CD8-positive, alpha-beta memory T cell (primary cell): ENCODE measurements at regions not wholly inside any gene's neighbourhood (a gene's known extent, or its start where the extent isn't known, plus 50 kb on each side); places are given as distances from the start of the nearest gene placed in this dataset.

ENCODE experiments used
- CTCF ChIA-PET: fragments of 350-600 bp; sonication (Branson Sonifier 250); formaldehyde crosslinking; loops from one replicate; lab custom pipeline; 2021; ENCODE audit warnings: antibody characterized with exemption; lab: Charles Lee
- POLR2A ChIA-PET: fragments of 350-600 bp; sonication (Branson Sonifier 250); formaldehyde crosslinking; loops from one replicate; lab custom pipeline; 2021; ENCODE audit warnings: antibody characterized with exemption; lab: Charles Lee
- DNase-seq, 5 donors: peaks; one replicate each; pipeline versions ENCODE4 v3.0.0 to v3.0.0-alpha.2; 2020 to 2022; ENCODE audit warnings: mixed read lengths in 1 of 5
- H3K27ac ChIP-seq: one replicate; pipeline ENCODE4 v1.7.0; 2013; ENCODE audit warnings: low read depth, mild to moderate bottlenecking, low read length, moderate library complexity
- H3K27me3 ChIP-seq: 2 replicates; pipeline ENCODE4 v1.7.0; 2013; ENCODE audit warnings: low read length, mild to moderate bottlenecking; ENCODE audit not compliant: insufficient read depth, poor library complexity, severe bottlenecking
- H3K36me3 ChIP-seq: 2 replicates; pipeline ENCODE4 v1.7.0; 2013; ENCODE audit warnings: mild to moderate bottlenecking, low read length, moderate library complexity; ENCODE audit not compliant: insufficient read depth
- H3K4me1 ChIP-seq: 2 replicates; pipeline ENCODE4 v1.7.0; 2013; ENCODE audit warnings: mild to moderate bottlenecking, low read length, moderate library complexity; ENCODE audit not compliant: insufficient read depth
- H3K4me3 ChIP-seq: 2 replicates; pipeline ENCODE4 v1.7.0; 2013; ENCODE audit warnings: mild to moderate bottlenecking, low read length
- H3K9me3 ChIP-seq: 2 replicates; pipeline ENCODE4 v1.7.0; 2013; ENCODE audit warnings: mild to moderate bottlenecking, low read length
- H3K27ac Mint-ChIP-seq, 8 donors: one replicate each; pipeline ENCODE4 v1.8.0; 2020 to 2021; ENCODE audit warnings: mixed read lengths in 8 of 8, mild to moderate bottlenecking in 6 of 8, inconsistent platforms in 3 of 8, moderate library complexity in 3 of 8
- H3K27me3 Mint-ChIP-seq, 2 donors: one replicate each; pipeline ENCODE4 v1.8.0; 2020 to 2021; ENCODE audit warnings: mixed read lengths in 2 of 2, mild to moderate bottlenecking in 1 of 2, moderate library complexity in 1 of 2
- H3K36me3 Mint-ChIP-seq, 3 donors: one replicate each; pipeline ENCODE4 v1.8.0; 2020 to 2021; ENCODE audit warnings: mixed read lengths in 3 of 3, inconsistent platforms in 1 of 3, mild to moderate bottlenecking in 1 of 3
- H3K4me1 Mint-ChIP-seq, 3 donors: one replicate each; pipeline ENCODE4 v1.8.0; 2020 to 2021; ENCODE audit warnings: mixed read lengths in 3 of 3, inconsistent platforms in 1 of 3, mild to moderate bottlenecking in 1 of 3
- H3K4me3 Mint-ChIP-seq, 7 donors: one replicate each; pipeline ENCODE4 v1.8.0; 2020 to 2021; ENCODE audit warnings: mixed read lengths in 7 of 7, mild to moderate bottlenecking in 6 of 7, moderate library complexity in 4 of 7, inconsistent platforms in 2 of 7
- H3K9me3 Mint-ChIP-seq, 5 donors: one replicate each; pipeline ENCODE4 v1.8.0; 2020 to 2022; ENCODE audit warnings: mixed read lengths in 5 of 5, mild to moderate bottlenecking in 3 of 5, moderate library complexity in 2 of 5, inconsistent platforms in 1 of 5

DNA sequence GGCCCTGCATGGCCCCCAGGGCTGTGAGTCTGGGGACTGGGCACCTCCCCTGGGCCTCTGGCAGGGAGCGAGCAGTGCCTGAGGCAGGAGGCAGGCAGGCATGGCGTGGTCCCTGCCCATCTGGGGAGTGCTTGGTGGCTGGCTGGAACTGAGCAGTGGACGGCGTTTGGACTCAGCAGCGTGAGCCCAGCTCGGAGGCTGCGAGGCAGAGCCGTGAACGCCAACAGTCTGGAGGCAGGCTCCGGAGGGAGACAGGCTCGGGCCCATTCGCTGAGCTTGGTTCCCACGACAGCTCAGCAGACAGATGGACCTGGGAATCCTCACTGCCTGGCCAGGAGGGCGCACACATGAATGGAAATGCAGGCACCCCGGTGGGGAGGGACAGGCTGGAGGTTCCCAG lies 160.7 kb upstream of the POU3F1 start:
- ChIA-PET POLR2A (no interaction called here), CTCF (no interaction called here)
- Mint-ChIP-seq H3K36me3 (no peaks in the 10 kb centered on the region), H3K4me1 (no peaks in the 10 kb centered on the region), H3K4me3 (no peak overlapping the region), H3K9me3 (peaks cover 0 to 1% (median 0%) of the 10 kb centered on the region in 5 donors), H3K27me3 (peaks cover 0 to 20% of the 10 kb centered on the region in 2 donors), H3K27ac (no peak overlapping the region)
- no peak for DNase-seq
- H3K9me3 ChIP-seq: no peaks in the 10 kb centered on the region
- H3K36me3 ChIP-seq: no peaks in the 10 kb centered on the region
- H3K4me3 ChIP-seq: no peak overlapping the region
- H3K27ac ChIP-seq: no peak overlapping the region
- no peaks in the 10 kb centered on the region for H3K27me3 ChIP-seq
- H3K4me1 ChIP-seq: no peaks in the 10 kb centered on the region

- no peak overlapping the region for H3K27ac ChIP-seq
- Mint-ChIP-seq H3K36me3 (no peaks in the 10 kb centered on the region), H3K27me3 (peaks cover 0 to 7% of the 10 kb centered on the region in 2 donors), H3K4me3 (no peak overlapping the region), H3K4me1 (no peaks in the 10 kb centered on the region), H3K27ac (no peak overlapping the region), H3K9me3 (no peaks in the 10 kb centered on the region)
- ChIA-PET CTCF (no interaction called here), POLR2A (no interaction called here)
- H3K4me3 ChIP-seq: no peak overlapping the region
- H3K4me1 ChIP-seq: no peaks in the 10 kb centered on the region
- no peaks in the 10 kb centered on the region for H3K9me3 ChIP-seq
- no peaks in the 10 kb centered on the region for H3K36me3 ChIP-seq
- no peak for DNase-seq
- H3K27me3 ChIP-seq: no peaks in the 10 kb centered on the region
These were observed 158.1 kb upstream of the POU3F1 start for GRCh38 chr1:38204698-38205097.

DNA sequence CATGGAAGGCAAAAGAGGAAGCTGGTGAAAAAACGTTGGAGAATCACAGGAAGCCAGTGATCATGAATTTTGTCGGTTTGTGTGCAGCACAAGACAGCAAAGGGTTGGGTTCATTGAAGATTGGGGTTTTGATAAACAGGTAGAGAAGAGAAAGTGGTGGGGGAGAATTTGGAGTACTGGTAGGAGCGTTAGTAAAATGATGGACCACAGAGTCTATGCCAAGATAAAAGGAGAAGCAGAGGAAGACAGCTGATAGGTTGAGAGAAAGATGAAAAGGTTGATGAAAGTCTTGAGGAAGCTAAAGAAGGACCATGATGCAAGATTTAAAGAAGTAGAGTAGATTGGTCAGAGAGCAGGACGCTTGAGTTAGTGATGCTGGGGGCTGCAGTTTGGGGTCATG lies 156.8 kb upstream of the POU3F1 start:
- H3K36me3 ChIP-seq: no peaks in the 10 kb centered on the region
- H3K9me3 ChIP-seq: no peaks in the 10 kb centered on the region
- no peak overlapping the region for H3K27ac ChIP-seq
- no peaks in the 10 kb centered on the region for H3K4me1 ChIP-seq
- no peaks in the 10 kb centered on the region for H3K27me3 ChIP-seq
- Mint-ChIP-seq H3K9me3 (no peaks in the 10 kb centered on the region), H3K4me1 (no peaks in the 10 kb centered on the region), H3K4me3 (no peak overlapping the region), H3K27me3 (peaks cover 0 to 10% of the 10 kb centered on the region in 2 donors), H3K27ac (no peak overlapping the region), H3K36me3 (no peaks in the 10 kb centered on the region)
- CTCF ChIA-PET: no interaction called here
- no peak for DNase-seq
- POLR2A ChIA-PET: no interaction called here
- no peak overlapping the region for H3K4me3 ChIP-seq

DNA sequence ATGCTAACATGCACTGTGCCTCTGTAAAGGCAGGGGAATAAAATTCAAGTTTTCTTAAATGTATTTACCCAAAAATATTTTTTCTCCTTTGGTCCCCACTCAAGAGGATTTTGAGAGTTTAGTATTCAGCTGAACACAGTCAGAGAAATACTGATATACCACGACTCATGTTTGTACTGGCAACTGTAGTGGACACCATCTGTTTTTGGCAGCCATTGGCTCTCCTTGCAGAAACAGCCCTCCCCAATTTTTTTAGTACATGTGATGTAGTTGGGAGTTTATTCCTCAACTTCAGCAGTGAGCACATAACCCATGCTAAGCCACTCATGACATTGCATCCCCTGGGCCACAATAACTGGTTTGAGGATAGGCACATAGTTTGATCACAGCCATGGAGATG lies 154.8 kb upstream of the POU3F1 start:
- H3K4me1 Mint-ChIP-seq: no peaks in the 10 kb centered on the region
- POLR2A ChIA-PET: no interaction called here
- CTCF ChIA-PET: no interaction called here
- H3K4me1 ChIP-seq: no peaks in the 10 kb centered on the region
- no peaks in the 10 kb centered on the region for H3K9me3 Mint-ChIP-seq
- H3K27ac ChIP-seq: no peak overlapping the region
- no peak overlapping the region for H3K4me3 ChIP-seq
- no peaks in the 10 kb centered on the region for H3K9me3 ChIP-seq
- H3K36me3 ChIP-seq: no peaks in the 10 kb centered on the region
- H3K4me3 Mint-ChIP-seq: no peak overlapping the region
- H3K27me3 ChIP-seq: no peaks in the 10 kb centered on the region
- peaks cover 0 to 10% of the 10 kb centered on the region in 2 donors for H3K27me3 Mint-ChIP-seq
- no peaks in the 10 kb centered on the region for H3K36me3 Mint-ChIP-seq
- DNase-seq: no peak
- no peak overlapping the region for H3K27ac Mint-ChIP-seq

- no peaks in the 10 kb centered on the region for H3K4me1 Mint-ChIP-seq
- no peaks in the 10 kb centered on the region for H3K36me3 Mint-ChIP-seq
- Histone ChIP-seq H3K4me3 (no peak overlapping the region), H3K36me3 (no peaks in the 10 kb centered on the region), H3K27ac (no peak overlapping the region), H3K27me3 (peaks cover 9% of the 10 kb centered on the region), H3K9me3 (no peaks in the 10 kb centered on the region), H3K4me1 (no peaks in the 10 kb centered on the region)
- ChIA-PET POLR2A (no interaction called here), CTCF (no interaction called here)
- no peak overlapping the region for H3K27ac Mint-ChIP-seq
- H3K9me3 Mint-ChIP-seq: no peaks in the 10 kb centered on the region
- DNase-seq: no peak
- H3K4me3 Mint-ChIP-seq: no peak overlapping the region
- H3K27me3 Mint-ChIP-seq: peaks cover 0 to 13% of the 10 kb centered on the region in 2 donors
These were observed 152.0 kb upstream of the POU3F1 start for GRCh38 chr1:38198621-38199020.

DNA sequence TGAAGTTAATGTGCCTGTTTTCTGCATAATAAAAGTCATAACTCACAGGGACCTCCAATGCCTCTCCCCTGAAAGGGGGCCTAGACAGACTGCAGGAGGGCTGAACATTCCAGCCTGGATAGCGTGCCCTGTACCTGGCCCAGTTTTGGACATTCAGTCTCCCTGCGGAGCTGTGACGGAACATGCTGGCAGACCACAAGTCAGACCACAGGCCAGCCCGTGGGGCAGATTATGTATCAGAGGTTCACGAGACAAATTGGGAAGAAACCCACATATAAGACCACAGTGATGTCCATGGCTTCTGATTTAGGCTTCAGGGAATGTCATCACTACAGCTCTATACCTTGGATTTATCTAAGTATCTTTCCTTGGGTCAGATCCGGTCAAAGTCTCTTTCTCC lies 151.5 kb upstream of the POU3F1 start:
- peaks cover 0 to 18% of the 10 kb centered on the region in 2 donors for H3K27me3 Mint-ChIP-seq
- H3K4me3 ChIP-seq: no peak overlapping the region
- CTCF ChIA-PET: no interaction called here
- H3K27ac Mint-ChIP-seq: no peak overlapping the region
- no peaks in the 10 kb centered on the region for H3K36me3 ChIP-seq
- DNase-seq: no peak
- POLR2A ChIA-PET: no interaction called here
- H3K36me3 Mint-ChIP-seq: no peaks in the 10 kb centered on the region
- H3K9me3 Mint-ChIP-seq: no peaks in the 10 kb centered on the region
- no peak overlapping the region for H3K27ac ChIP-seq
- no peak overlapping the region for H3K4me3 Mint-ChIP-seq
- peaks cover 9% of the 10 kb centered on the region for H3K27me3 ChIP-seq
- no peaks in the 10 kb centered on the region for H3K9me3 ChIP-seq
- no peaks in the 10 kb centered on the region for H3K4me1 ChIP-seq
- H3K4me1 Mint-ChIP-seq: no peaks in the 10 kb centered on the region

- Histone ChIP-seq H3K36me3 (no peaks in the 10 kb centered on the region), H3K4me1 (no peaks in the 10 kb centered on the region), H3K27me3 (peaks cover 9% of the 10 kb centered on the region), H3K27ac (no peak overlapping the region), H3K9me3 (no peaks in the 10 kb centered on the region), H3K4me3 (no peak overlapping the region)
- Mint-ChIP-seq H3K9me3 (no peaks in the 10 kb centered on the region), H3K27ac (no peak overlapping the region), H3K4me1 (no peaks in the 10 kb centered on the region), H3K4me3 (no peak overlapping the region), H3K36me3 (no peaks in the 10 kb centered on the region), H3K27me3 (peaks cover 0 to 22% of the 10 kb centered on the region in 2 donors)
- no peak for DNase-seq
- ChIA-PET CTCF (no interaction called here), POLR2A (no interaction called here)
These were observed 150.9 kb upstream of the POU3F1 start for GRCh38 chr1:38197312-38198061.

DNA sequence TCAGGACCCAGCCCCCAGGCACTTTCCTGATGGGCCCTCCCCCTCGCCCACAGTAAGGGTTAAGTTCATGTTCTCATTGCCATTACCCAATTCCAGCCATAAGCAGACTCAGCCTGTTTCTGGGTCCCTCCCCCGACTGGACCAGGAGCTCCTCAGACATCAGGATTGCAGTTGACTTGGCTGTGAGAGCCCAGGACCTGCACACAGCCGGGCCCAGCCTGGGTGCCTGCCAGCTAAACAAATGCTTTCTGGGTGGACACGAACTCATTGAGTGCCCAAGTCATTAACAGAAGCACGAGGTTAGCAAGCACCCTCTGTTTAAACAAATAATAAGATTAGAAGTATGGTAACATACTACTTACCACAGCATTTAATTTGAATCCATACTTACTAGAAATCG lies 147.9 kb upstream of the POU3F1 start:
- no peak overlapping the region for H3K27ac Mint-ChIP-seq
- no peaks in the 10 kb centered on the region for H3K4me1 ChIP-seq
- H3K27me3 ChIP-seq: peaks cover 9% of the 10 kb centered on the region
- peaks cover 13 to 42% of the 10 kb centered on the region in 2 donors for H3K27me3 Mint-ChIP-seq
- no peaks in the 10 kb centered on the region for H3K9me3 Mint-ChIP-seq
- DNase-seq: no peak
- H3K36me3 ChIP-seq: no peaks in the 10 kb centered on the region
- ChIA-PET POLR2A (no interaction called here), CTCF (no interaction called here)
- H3K4me3 ChIP-seq: no peak overlapping the region
- no peaks in the 10 kb centered on the region for H3K9me3 ChIP-seq
- no peaks in the 10 kb centered on the region for H3K36me3 Mint-ChIP-seq
- H3K27ac ChIP-seq: no peak overlapping the region
- H3K4me1 Mint-ChIP-seq: no peaks in the 10 kb centered on the region
- no peak overlapping the region for H3K4me3 Mint-ChIP-seq
